Epithelial cell of proximal tubule (primary cell): ENCODE measurements at regions not wholly inside any gene's neighbourhood (a gene's known extent, or its start where the extent isn't known, plus 50 kb on each side); places are given as distances from the start of the nearest gene placed in this dataset.

Experiments
- DNase-seq: peaks from one replicate; pipeline ENCODE4 v3.0.0-alpha.2; 2011; ENCODE audit warnings: low read depth
- H3K4me3 ChIP-seq: 2 replicates; pipeline ENCODE4 v1.5.1; 2011; ENCODE audit warnings: low read depth, mild to moderate bottlenecking, low read length
- TF ChIP-seq, protein P1 (sequence below): conservative IDR thresholded peaks from 2 replicates; pipeline ENCODE4 v1.5.1; 2012; ENCODE audit warnings: low read depth, mild to moderate bottlenecking, low read length

DNA sequence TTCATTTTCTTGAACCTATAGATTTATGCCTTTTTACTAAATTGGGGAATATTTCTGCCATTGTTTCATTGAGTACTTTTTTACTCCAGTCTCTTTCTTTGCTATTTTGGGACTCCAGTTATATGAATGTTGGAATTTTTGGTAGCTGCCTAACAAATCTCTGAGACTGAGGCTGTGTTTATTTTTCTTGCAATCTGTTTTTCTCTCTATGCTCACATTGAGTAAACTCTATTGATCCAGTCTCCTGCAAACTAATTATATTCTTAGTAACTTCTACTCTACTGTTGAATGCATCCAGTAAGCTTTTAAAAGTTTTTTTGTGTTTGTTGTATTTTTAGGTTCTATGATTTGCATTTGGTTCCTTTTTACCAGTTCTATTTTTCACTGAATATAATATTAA is 903.4 kb upstream of the GJE1 start:
- no peak for DNase-seq
- no peak overlapping the region for H3K4me3 ChIP-seq
- TF ChIP-seq, protein P1, sequence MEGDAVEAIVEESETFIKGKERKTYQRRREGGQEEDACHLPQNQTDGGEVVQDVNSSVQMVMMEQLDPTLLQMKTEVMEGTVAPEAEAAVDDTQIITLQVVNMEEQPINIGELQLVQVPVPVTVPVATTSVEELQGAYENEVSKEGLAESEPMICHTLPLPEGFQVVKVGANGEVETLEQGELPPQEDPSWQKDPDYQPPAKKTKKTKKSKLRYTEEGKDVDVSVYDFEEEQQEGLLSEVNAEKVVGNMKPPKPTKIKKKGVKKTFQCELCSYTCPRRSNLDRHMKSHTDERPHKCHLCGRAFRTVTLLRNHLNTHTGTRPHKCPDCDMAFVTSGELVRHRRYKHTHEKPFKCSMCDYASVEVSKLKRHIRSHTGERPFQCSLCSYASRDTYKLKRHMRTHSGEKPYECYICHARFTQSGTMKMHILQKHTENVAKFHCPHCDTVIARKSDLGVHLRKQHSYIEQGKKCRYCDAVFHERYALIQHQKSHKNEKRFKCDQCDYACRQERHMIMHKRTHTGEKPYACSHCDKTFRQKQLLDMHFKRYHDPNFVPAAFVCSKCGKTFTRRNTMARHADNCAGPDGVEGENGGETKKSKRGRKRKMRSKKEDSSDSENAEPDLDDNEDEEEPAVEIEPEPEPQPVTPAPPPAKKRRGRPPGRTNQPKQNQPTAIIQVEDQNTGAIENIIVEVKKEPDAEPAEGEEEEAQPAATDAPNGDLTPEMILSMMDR: no peak

DNA sequence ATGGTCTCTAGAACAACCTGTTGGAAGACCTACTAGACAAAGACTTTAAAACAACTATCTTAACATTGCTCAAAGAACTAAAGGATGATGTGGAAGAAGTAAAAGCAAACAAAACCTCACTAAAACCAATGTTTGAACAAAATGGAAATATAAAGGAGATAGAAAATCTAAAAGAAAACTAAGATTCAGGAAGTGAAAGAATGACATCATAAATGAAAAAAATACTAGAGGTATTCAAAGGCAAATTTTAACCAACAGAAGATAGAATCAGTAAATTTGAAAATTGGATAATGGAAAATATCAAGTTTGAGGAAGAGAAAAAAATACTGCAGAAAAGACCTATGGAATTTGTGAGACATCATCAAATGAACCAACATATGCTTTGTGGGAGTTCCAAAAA is 914.1 kb upstream of the GJE1 start:
- H3K4me3 ChIP-seq: no peak overlapping the region
- no peak for DNase-seq
- TF ChIP-seq, protein P1: no peak

DNA sequence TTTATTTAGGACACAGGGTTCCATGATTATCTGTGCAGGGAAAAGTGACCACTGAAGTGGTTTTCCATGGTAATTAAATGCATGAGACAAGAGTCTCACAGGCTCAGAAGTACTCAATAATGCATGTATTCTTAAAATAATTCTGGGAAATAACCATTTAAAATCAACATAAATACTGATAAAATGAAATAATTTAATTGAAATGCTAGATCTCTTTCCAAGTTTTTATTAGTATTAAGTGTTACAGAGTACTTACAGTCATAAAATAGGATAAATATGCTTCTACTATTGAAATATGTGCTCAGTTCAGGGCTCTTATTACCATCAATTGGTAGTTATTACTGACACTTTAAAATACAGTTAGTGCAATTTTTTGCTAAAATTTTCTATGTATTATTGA is 916.0 kb upstream of the GJE1 start:
- TF ChIP-seq, protein P1: no peak
- H3K4me3 ChIP-seq: no peak overlapping the region

DNA sequence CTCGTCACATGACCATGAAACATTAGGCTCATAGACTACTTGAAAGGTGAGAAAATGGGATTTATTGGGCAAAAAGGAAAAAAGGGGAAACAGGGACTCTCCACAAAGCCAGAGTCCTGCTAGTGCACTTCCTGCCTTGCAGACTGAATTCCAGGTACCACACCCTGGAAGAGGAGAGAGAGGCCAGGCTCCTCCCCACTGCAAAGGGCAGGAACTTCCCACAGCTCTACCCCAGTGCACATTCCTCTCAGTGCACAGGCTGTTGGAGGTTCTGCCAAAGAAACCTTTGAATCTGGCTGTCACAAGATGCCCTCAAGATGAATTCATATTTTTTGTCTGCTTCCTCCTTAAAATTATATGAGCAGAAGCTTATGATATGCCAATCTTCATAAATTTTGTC is 920.4 kb upstream of the GJE1 start:
- DNase-seq: peak; percentile 10
- TF ChIP-seq, protein P1: no peak
- no peak overlapping the region for H3K4me3 ChIP-seq

More for the DNA sequence above, 916.0 kb upstream of the GJE1 start:
- no peak for DNase-seq

DNA sequence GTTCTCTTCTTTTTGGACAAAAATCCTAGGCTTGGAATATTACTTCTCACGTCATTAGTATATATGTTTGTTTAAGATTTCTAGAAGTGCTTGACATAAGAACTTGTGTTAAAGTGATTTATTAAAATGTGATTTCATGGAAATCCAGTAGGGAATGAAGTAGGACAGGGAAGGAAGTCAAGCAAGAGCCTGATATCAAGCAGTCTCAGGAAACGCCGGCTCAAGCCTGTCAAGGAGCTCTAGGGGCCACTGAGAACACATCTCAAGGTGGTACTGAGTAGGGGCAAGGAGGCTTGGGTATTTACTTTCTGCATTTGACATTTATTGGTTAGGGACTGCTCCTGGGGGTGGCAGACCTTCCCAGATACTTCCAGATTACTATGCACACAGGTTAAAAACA is 920.9 kb upstream of the GJE1 start:
- TF ChIP-seq, protein P1: no peak
- H3K4me3 ChIP-seq: no peak overlapping the region
- no peak for DNase-seq

DNA sequence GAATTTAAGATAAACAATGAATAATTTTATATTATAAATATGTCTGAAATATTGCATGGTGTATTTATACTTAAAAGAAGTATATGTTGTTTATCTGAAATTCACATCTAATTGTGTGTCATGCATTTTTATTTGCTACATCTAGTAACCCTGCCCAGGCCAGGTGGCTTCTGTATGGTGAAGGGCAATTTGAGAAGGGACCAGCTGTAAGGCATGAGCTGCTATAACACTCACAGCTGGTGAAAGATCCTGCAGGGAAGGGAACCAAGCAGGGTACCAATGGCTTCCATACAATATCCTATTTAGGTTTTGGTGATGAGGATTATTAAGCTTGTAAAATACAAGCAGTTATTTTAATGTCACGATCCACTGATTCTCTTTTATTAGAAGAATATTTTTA is 921.8 kb upstream of the GJE1 start:
- DNase-seq: no peak
- no peak overlapping the region for H3K4me3 ChIP-seq
- TF ChIP-seq, protein P1: no peak

DNA sequence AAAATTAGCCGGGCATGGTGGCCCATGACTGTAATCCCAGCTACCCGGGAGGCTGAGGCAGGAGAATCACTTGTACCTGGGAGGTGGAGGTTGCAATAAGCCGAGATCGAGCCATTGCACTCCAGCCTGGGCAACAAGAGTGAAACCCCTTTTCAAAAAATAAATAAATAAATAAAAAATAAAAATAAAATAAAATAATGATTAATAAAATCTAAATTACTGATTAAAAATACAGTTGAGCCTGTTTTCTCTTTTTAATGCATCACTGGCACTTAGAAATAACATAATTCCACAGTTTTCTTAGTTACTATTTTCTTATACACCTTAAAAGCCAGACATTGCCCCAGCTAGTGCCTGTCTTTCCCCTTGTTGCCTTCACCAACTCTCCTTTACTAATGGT is 922.8 kb upstream of the GJE1 start:
- DNase-seq: no peak
- TF ChIP-seq, protein P1: no peak
- no peak overlapping the region for H3K4me3 ChIP-seq
